ENCODE measurements at regions not wholly inside any gene's neighbourhood (a gene's known extent, or its start where the extent isn't known, plus 50 kb on each side); places are given as distances from the start of the nearest gene placed in this dataset.

- no peaks in the 10 kb centered on the region for H3K4me1 Mint-ChIP-seq (ENCODE audit: low read depth)
- no peak for DNase-seq (ENCODE audit: low spot score)
- no peak for TF ChIP-seq CTCF (IDR thresholded peaks at IDR 0.05)
Measured at GRCh38 chr2:228846161-228846560, 424.9 kb downstream of the PID1 start.

GRCh38 chr2:228845162-228845925, 425.7 kb downstream of the PID1 start:
- Mint-ChIP-seq H3K4me3 (ENCODE audit: unreplicated experiment) (no peak overlapping the region), H3K4me1 (ENCODE audit: low read depth) (no peaks in the 10 kb centered on the region), H3K36me3 (ENCODE audit: low read depth) (no peaks in the 10 kb centered on the region), H3K27me3 (ENCODE audit: low read depth) (no peaks in the 10 kb centered on the region), H3K9me3 (ENCODE audit: low read depth) (no peaks in the 10 kb centered on the region), H3K27ac (ENCODE audit: unreplicated experiment) (no peak overlapping the region)
- TF ChIP-seq CTCF (IDR thresholded peaks at IDR 0.05): no peak
- no peak for DNase-seq (ENCODE audit: low spot score)

More at GRCh38 chr2:228846161-228846560, 424.9 kb downstream of the PID1 start:
- no peaks in the 10 kb centered on the region for H3K27me3 Mint-ChIP-seq (ENCODE audit: low read depth)
- no peak overlapping the region for H3K4me3 Mint-ChIP-seq (ENCODE audit: unreplicated experiment)
- H3K36me3 Mint-ChIP-seq (ENCODE audit: low read depth): no peaks in the 10 kb centered on the region
- H3K9me3 Mint-ChIP-seq (ENCODE audit: low read depth): no peaks in the 10 kb centered on the region
- no peak overlapping the region for H3K27ac Mint-ChIP-seq (ENCODE audit: unreplicated experiment)

- no peaks in the 10 kb centered on the region for H3K36me3 Mint-ChIP-seq (ENCODE audit: low read depth)
- H3K27ac Mint-ChIP-seq (ENCODE audit: unreplicated experiment): no peak overlapping the region
- H3K9me3 Mint-ChIP-seq (ENCODE audit: low read depth): no peaks in the 10 kb centered on the region
- no peak for DNase-seq (ENCODE audit: low spot score)
- H3K4me1 Mint-ChIP-seq (ENCODE audit: low read depth): no peaks in the 10 kb centered on the region
- H3K4me3 Mint-ChIP-seq (ENCODE audit: unreplicated experiment): no peak overlapping the region
- no peaks in the 10 kb centered on the region for H3K27me3 Mint-ChIP-seq (ENCODE audit: low read depth)
- no peak for TF ChIP-seq CTCF (IDR thresholded peaks at IDR 0.05)
Measured at GRCh38 chr2:228841877-228842276, 429.2 kb downstream of the PID1 start.

- H3K4me1 Mint-ChIP-seq (ENCODE audit: low read depth): no peaks in the 10 kb centered on the region
- no peaks in the 10 kb centered on the region for H3K27me3 Mint-ChIP-seq (ENCODE audit: low read depth)
- DNase-seq (ENCODE audit: low spot score): no peak
- no peak overlapping the region for H3K27ac Mint-ChIP-seq (ENCODE audit: unreplicated experiment)
- no peaks in the 10 kb centered on the region for H3K9me3 Mint-ChIP-seq (ENCODE audit: low read depth)
- no peak overlapping the region for H3K4me3 Mint-ChIP-seq (ENCODE audit: unreplicated experiment)
- TF ChIP-seq CTCF (IDR thresholded peaks at IDR 0.05): no peak
- H3K36me3 Mint-ChIP-seq (ENCODE audit: low read depth): no peaks in the 10 kb centered on the region
Measured at GRCh38 chr2:228841475-228841874, 429.6 kb downstream of the PID1 start.

GRCh38 chr2:228840743-228841114, 430.4 kb downstream of the PID1 start:
- DNase-seq (ENCODE audit: low spot score): no peak
- no peaks in the 10 kb centered on the region for H3K4me1 Mint-ChIP-seq (ENCODE audit: low read depth)
- no peaks in the 10 kb centered on the region for H3K36me3 Mint-ChIP-seq (ENCODE audit: low read depth)
- H3K27me3 Mint-ChIP-seq (ENCODE audit: low read depth): peaks cover 2% of the 10 kb centered on the region
- H3K4me3 Mint-ChIP-seq (ENCODE audit: unreplicated experiment): no peak overlapping the region
- no peak overlapping the region for H3K27ac Mint-ChIP-seq (ENCODE audit: unreplicated experiment)
- TF ChIP-seq CTCF (IDR thresholded peaks at IDR 0.05): no peak
- no peaks in the 10 kb centered on the region for H3K9me3 Mint-ChIP-seq (ENCODE audit: low read depth)
